GM19238 (cell line): ENCODE measurements at regions not wholly inside any gene's neighbourhood (a gene's known extent, or its start where the extent isn't known, plus 50 kb on each side); places are given as distances from the start of the nearest gene placed in this dataset.

Experiments
- DNase-seq: peaks from one replicate; pipeline ENCODE4 v3.0.0; 2011; ENCODE audit warnings: low spot score; ENCODE audit not compliant: insufficient read length

DNA sequence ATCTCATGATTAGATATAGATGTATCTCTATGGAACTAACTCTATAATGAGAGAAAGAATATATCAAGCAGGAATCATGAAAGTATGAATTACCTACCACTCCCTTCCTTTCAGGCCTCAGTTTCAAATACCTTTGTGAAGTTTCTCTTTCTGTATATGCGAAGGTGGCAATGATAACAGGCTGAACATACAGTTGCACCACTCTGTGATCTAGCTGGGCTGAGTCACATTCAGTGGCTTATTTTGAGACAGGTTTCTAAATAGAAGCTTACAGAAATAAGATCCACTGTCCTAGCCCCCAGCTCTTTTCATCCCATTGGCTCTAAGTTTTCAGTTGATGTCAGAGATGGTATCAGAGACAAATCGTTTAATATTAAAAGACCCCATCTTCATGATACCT lies 662.0 kb downstream of the SLITRK1 start:
- no peak for DNase-seq

DNA sequence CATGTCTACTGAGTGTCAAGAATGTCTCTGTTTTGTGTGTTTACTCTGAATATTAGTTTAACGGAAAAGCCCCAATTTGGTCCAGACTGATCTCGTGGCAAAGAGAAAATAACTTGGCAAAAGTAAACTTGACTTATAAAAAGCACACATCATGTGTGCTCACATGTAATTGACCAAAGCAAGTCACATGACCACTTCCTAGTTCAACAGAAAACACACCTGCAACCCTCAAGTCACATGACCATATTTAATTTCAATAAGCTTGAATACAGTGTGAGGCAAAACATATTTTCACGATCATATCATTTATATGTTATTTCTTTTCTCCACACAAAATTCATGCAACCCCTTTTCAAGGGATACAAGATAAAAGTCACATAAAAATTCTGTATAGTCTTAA lies 662.4 kb downstream of the SLITRK1 start:
- no peak for DNase-seq

DNA sequence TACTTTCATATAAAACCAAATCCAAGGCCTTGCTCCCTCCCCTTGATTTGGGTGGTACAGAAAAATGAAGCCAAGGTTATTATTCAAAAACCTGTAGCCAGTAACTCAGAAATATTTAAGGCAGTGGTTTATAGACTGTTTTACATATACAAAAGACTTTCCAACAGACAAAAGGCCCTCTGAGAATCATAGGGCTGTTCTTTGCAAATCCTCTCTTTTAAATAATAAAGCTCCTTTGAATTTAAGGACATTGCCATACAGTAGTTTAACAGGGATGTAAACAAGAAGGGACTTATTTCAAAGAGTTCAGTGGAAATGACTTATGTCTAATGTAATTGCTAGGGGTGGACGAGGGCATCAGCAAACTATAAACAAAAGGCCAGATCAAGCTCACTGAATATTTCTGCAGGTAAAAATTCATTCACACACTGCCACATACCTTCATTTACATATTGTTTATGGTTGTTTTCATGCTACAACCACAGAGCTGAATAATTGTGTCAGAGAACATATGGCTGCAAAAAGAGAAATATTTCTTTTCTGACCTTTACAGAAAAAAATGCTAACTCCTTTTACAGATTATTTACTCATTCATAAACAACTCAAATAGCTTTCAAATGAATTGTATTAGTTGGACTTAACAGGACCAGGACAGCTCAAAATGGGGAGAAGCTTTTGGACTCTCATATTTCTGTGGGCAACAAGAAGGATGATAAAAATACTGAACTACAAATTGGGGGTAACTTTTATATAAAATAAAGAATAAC lies 665.6 kb downstream of the SLITRK1 start:
- no peak for DNase-seq

DNA sequence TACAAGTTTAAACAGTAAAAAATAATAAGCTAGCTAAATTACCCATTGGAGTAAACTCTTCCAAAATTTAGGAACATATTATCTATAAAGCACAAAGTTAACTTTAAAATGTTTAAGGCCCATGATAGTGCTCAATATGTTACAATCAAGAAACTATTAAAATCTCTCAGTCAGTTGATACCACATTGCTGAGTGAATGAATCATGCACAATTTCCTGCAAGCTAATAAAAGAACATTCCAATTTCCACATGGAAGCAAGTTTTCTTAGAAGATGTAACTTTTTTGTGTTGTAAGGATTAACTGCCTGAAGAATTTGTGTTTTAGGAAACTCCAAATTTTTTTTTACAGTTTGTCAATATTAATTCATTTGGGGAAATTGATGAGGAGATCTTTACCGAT lies 666.6 kb downstream of the SLITRK1 start:
- DNase-seq = no peak

DNA sequence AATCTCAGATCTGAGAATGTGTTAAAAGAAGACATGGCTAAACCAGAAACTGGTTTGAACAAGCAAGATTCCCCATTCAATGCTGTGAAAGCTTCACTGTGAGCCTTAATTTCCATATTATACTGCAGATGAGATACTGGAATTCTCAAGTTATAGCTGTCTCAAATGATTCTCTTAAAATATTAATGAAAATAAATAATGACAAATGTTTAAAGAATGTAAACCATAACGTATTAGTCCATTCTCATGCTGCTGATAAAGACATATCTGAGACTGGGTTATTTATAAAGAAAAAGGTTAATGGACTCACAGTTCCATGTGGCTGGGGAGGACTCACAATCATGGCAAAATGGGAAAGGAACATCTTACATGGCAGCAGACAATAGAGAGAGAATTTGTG lies 667.8 kb downstream of the SLITRK1 start:
- no peak for DNase-seq

DNA sequence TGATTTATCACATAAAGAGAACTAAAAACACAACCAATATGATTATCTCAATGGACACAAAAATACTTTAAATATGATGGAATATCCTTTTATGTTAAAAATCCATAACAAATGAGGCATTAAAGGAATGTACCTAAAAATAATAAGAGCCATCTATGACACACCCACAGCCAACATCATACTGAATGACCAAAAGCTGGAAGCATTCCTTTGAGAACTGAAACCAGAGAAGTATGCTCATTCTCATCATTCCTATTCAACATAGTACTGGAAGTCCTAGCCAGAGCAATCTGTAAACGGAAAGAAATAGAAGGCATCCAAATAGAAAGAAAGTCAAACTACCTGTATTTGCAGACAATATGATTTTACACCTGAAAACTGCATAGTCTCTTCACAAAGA lies 671.0 kb downstream of the SLITRK1 start:
- no peak for DNase-seq

DNA sequence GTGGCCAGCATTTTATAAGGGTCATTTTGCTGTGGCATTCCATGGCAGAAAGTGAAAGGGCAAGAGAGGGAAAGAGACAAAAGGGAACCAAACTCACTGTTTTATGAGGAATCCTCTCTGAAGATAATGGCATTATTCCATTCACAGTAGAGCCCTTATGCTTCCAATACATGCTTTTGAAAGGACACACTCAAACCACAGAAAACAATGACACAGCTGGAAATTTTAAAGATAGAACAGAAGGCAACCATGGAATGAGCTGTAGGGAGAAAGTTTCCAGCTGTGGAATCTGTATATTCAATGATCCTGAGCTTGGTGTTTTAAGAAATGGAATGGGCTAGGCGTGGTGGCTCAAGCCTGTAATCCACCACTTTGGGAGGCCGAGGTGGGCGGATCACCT lies 677.4 kb downstream of the SLITRK1 start:
- no peak for DNase-seq

DNA sequence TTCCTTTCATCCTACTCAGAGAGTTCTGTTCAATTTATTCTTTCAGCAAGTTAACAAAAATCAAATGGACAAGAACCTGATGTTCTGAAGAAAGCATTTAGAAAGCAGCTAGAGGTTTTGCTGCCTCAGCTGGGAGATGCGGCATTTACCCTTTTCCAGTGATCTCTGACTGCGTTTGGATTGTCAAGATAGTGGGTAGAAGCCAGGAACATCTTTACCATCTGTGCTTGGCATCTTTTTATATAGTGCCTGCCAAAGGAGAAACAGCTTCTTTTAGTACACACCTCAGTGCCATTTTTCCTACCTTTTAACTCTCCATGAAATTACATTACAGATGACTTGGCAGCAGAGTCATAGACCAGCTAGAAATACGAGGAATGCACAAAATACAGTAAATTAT lies 680.8 kb downstream of the SLITRK1 start:
- no peak for DNase-seq

DNA sequence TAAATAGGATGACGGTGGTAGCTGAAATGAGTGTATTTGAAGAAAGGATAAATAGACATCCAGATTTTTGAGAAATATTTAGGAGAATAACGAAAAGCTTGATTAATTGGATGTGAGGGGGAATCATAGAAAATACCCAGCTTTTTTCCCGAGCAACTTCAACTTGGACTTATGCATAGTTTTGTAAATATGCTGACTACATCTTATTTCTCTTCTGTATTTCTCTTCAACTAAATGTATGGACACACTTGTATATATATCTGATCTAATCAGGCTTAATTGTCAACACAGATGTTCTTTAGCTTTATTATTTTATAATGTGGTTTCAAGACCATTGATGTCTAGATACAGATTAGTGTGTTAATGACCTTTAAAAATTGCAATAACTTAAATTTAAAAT lies 685.0 kb downstream of the SLITRK1 start:
- no peak for DNase-seq

DNA sequence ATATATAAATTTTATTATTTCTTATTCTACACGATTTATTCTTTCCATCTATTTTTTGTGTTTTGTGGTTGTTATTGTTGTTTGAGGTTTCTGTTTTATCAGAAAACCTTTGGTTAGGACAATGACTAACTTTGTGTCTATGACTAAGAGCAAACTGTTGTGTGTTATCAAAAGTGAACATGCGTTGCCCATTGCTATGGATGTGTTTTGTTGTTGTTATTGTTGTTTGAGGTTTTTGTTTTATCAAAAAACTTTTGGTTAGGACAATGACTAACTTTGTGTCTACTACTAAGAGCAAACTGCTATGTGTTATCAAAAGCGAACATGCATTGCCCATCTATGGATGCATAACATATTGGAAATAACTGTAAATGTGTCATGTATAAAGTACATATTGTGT lies 692.3 kb downstream of the SLITRK1 start:
- DNase-seq = no peak

DNA sequence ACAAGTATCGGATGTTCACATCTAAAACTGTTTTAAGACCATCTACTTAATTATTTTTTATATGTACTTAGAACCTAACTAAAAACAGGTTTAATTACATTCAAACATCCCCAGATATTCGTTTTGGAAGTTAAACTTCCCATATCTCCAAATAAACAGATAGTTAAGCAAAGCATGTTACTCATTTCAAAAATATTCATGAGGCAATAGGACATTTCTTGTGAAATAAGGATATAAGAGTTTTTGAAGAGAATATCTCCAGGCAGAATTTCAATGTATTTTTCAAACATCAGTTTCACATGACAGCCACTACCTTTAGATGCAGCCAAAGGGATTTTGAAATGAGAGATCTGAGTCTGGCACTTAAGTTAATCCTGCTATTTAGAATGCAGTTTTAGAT lies 697.5 kb downstream of the SLITRK1 start:
- no peak for DNase-seq

DNA sequence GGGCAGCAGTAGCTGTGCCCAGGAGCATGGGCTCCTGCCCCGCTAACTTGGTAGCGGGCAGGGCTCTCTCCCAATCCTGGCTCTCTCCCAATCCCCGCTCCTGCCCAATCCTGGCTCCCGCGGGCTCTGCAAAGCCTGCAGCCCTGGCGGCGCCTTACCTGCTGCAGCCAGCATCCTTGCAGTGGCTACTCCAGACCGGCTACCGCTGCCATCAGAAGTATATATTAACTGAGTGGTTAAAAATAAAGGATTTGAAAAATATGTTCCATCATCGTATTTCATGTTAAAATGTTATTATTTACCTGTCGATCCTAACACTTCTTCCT lies 698.2 kb downstream of the SLITRK1 start:
- DNase-seq = no peak

DNA sequence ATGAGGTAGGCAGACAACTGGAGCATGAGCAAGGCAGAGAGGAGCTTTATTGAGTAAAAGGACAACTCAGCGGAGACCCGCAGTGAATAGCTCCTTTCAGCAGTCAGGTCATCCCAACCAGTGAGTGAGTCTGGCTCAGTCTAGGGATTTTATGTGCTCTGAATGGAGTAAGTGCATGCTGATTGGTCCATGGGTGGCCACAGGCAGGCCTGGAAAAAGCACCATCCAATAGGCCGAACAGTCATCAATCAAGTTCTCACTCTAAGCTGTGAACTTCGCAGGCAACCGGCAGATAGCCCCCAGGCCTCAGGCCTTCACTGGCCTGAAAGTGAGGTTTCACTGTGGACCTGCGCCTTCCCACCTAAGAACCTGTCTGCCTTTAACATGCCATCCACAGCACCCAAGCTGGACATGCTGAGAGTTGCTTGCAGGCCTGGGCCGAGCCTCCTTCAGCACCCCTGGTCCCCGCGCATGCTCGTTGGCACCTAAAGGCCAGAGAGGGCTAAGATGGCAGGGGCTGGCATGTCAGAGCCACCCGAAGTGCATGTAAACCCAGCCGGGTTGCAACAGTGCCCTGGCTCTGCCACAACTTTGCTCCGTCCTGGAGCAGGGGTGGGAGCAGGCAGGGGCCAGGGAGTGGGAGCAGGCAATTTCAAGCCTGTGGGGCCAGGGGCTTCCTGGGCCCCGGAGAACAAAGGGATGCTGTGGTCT lies 698.7 kb downstream of the SLITRK1 start:
- DNase-seq = no peak

DNA sequence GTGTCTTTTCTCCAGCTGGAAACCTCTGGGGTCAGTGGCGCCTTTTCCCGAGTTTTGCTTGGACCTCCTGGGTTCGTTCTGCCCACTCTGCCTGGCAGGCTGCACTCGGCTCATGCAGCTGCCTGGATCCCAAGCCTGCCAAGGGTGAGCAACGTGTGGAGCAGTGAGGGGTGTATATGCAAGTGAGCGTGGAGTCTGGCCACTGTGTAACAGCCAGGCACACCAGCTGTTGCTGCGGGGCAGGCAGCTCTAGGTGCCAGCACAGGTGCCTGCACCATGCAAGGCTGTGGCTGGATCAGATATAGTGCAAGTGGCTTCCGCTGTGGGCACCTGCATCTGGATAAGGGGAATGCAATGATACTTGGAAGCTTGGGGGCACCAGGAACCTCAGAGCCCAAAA lies 699.4 kb downstream of the SLITRK1 start:
- no peak for DNase-seq

DNA sequence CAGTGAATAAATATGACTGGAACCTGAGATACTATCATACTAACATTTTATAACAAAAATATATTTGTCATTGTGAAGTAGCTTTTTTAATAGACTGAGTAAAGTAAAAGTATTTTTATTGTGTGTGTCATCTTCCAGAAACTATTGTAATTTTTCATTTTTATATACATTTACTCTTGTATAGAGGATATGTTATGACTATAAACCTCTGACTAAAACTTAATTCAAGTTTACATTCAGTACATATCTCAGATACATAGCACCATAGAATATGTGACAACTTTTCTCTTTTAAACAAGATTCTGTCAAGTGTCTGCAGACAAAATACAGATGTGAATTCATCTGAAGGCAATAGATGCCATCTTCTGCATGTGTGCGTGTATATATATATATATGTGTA lies 704.3 kb downstream of the SLITRK1 start:
- DNase-seq = no peak

DNA sequence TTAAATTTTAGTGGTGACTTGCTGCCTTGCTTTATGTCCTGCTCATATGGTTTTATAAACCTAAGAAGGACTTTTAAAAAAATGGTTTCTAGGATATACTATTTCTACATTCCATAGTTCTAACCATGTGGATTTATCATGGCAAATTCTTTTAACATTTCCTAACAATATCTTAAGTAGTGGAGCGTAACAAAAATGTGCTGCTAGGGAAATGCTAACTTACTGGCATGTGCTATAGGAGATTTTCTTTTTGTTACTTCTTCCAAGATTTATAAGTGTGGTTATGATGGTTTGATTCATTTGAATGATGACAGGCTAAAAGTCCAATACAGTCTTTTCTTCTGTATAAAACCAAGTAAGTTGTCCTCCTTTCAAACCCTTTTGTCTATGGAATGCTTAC lies 713.7 kb downstream of the SLITRK1 start:
- DNase-seq = no peak

DNA sequence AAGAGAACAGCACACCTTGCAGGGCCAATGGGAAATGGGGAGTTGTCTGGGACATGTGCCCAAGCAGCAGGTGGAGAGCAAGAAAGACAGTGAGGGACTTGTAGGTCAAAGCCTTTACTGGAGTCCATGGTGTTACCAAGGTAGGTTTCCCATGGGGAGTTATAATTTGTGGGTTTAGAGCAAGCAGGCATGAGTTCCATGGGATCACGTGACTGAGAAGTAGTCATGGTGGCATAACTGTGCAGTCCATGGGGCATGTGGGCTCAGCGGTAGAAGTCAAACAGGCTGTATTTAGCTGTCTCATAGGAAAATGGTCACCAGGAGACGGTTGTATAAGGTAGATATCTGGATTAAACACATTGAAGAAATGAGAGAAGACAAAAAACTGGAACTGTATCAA lies 715.1 kb downstream of the SLITRK1 start:
- DNase-seq = no peak

DNA sequence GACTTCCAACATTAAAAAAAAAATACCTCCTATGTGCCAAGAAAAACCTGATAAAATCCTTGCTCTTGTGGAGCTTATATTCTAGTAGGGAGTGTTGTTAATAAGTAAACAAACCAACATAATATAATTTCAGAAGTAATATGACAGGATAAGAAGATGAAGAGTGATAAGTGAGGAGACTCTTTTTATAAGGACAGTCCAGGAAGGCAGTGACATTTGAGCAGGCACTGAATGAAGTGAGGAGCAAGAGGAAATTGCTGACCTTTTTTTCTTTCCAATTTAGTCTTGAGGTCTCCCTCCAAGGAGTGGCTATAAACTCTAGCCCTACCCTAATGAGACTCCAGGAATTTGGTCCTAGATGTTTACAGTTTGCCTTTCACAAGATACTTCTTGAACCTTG lies 715.7 kb downstream of the SLITRK1 start:
- DNase-seq = no peak

DNA sequence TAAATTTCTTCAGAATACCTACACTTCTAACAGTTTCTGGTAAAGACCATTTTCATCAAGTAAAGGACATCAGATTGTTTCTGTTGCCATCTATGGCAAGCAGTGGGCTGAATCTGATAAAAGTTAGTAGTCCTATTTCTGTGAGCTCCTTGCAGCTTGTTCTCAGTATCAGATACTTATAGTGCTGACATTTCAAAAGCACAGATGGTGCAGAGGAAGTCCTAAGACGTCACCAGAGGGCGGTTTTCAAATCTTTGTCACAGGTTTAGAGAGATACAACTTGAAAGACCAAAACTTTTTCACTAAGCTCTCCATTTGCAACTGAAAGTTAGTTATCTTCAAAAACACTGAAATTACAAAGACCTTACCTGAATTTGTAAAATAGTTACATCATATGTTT lies 719.8 kb downstream of the SLITRK1 start:
- no peak for DNase-seq

DNA sequence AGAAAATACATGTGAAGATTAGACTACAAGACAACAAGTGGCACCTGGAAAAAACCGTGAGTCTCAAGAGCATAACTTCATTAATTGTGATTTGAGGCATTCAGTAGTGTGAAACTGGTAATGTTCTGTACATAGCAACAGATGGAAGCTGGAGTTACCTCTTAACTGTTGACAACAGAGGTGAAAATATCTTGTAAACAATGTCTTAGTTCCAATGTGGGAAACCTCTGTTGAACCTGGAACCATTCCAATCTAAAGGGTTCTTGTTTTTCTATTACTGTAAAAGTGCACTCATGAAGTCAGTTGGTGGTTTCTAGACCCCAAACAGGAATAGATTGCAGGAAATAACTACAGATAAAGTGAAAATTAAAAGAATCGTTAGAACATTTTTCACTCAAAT lies 728.4 kb downstream of the SLITRK1 start:
- DNase-seq = no peak

DNA sequence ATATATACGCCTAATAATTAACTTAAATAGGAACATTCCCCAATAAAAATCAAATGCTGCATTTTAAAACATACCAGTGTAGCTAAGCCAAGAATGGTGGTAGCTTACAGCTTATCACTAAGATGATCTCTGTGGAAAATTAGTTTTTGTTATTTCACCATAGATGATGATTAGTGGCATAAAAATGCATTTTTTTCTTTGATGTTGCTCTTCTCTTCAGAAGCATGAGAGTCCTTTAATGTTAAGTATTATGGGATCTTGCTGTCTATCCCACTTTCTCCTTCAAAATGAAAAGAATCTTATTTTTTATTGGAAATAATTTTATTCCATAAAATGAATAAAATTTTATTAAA lies 731.0 kb downstream of the SLITRK1 start:
- no peak for DNase-seq

DNA sequence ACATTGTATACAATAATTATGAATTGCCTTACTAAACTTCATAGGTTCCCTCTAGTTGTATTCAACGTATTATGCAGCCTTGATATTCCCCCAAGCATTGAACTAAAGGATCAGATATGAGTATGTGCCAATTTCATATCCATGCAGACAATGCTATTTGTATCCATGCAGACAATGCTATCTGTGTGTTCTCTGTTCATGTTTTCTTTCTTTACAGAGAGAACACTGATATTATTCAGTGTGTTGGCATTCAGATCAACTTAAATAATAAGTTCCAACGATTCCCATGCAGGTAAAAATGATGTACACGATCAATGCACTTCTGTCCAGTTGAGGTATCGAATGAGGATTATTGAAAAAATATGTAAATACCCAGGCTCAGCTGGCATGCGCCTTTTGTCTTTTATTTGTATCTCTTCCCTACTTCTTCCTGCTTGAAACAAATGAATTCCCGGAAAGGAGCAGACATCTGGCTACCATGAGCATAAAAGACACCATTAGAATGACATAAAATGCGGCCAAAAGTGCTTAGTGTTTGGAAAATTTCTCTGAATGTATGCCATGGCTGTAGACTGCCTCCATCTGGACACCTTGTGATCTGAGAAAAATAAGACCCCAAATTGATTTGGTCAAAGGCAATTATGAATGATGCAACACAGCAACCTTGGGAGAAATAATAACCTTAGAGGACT lies 731.5 kb downstream of the SLITRK1 start:
- DNase-seq = no peak

DNA sequence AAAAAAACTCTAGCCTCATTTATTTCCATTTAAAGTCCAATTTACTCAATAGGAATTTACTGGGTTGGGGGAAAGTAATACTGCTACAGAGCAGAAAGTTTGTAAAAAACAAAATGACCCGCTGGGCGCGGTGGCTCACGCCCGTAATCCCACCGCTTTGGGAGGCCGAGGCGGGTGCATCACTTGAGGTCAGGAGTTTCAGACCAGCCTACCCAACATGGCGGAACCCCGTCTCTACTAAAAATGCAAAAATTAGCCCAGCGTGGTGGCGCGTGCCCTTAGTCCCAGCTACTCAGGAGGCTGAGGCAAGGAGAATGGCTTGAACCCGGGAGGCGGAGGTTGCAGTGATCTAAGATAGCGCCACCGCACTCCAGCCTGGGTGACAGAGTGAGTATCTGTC lies 745.6 kb downstream of the SLITRK1 start:
- DNase-seq = no peak
